ENCODE measurements at regions not wholly inside any gene's neighbourhood (a gene's known extent, or its start where the extent isn't known, plus 50 kb on each side); places are given as distances from the start of the nearest gene placed in this dataset.

- TF ChIP-seq CTCF (IDR thresholded peaks at IDR 0.05) (no peak), POLR2A (IDR thresholded peaks at IDR 0.05) (no peak)
Observed at GRCh38 chr5:18158166-18158565, 523.9 kb downstream of the TAF11L14 start.

All from adrenal gland (tissue), 5 donors.